Body of pancreas (tissue), 4 donors: ENCODE measurements at regions not wholly inside any gene's neighbourhood (a gene's known extent, or its start where the extent isn't known, plus 50 kb on each side); places are given as distances from the start of the nearest gene placed in this dataset.

ENCODE experiments used
- CTCF ChIP-seq, 7 experiments: fragments of 450-650 bp in 4 of 7; fragments of 200-600 bp in 3 of 7; sonication (generic) in 3 of 7; IDR thresholded peaks; one replicate each; pipeline ENCODE4 v1.5.1; 2016 to 2019; ENCODE audit warnings: antibody characterized with exemption in 7 of 7
- POLR2A ChIP-seq, 3 donors: fragments of 450-650 bp; IDR thresholded peaks; one replicate each; pipeline ENCODE4 v1.6.1; 2016; ENCODE audit warnings: antibody characterized with exemption in 3 of 3, mild to moderate bottlenecking in 2 of 3

GRCh38 chr11:33956611-33957010 lies 64.7 kb upstream of the LMO2 start:
- no peak for TF ChIP-seq POLR2A (IDR thresholded peaks at IDR 0.05)
- no peak for TF ChIP-seq CTCF (IDR thresholded peaks at IDR 0.05)
